HG02852 (cell line): ENCODE measurements at regions not wholly inside any gene's neighbourhood (a gene's known extent, or its start where the extent isn't known, plus 50 kb on each side); places are given as distances from the start of the nearest gene placed in this dataset.
"Not testable (repeated sequence)": the region's sequence is repeated elsewhere in the genome, so short reads cannot be mapped to it uniquely, and the experiment has no call there.

Source experiments
- ATAC-seq: cut with Tn5 transposase; IDR thresholded peaks from one replicate; pipeline ENCODE4 v1.9.1; 2021; ENCODE audit warnings: mild to moderate bottlenecking, moderate library complexity; ENCODE audit not compliant: unreplicated experiment

- ATAC-seq: peak; percentile 69
Measured at GRCh38 chr11:128172046-128172878, 415.1 kb downstream of the ETS1 start.

- ATAC-seq: no peak
Measured at GRCh38 chr11:128171506-128171905, 415.9 kb downstream of the ETS1 start.

GRCh38 chr11:128165572-128165971 lies 421.8 kb downstream of the ETS1 start:
- ATAC-seq: no peak

GRCh38 chr11:128164080-128164741 lies 423.1 kb downstream of the ETS1 start:
- ATAC-seq: no peak

- no peak for ATAC-seq
Measured at GRCh38 chr11:128161994-128162393, 425.4 kb downstream of the ETS1 start.

GRCh38 chr11:128161436-128161835 lies 425.9 kb downstream of the ETS1 start:
- no peak for ATAC-seq

GRCh38 chr11:128158860-128159259 lies 428.5 kb downstream of the ETS1 start:
- ATAC-seq: no peak

GRCh38 chr11:128157423-128158298 lies 429.7 kb downstream of the ETS1 start:
- peak; percentile 87 for ATAC-seq

- no peak for ATAC-seq
Measured at GRCh38 chr11:128156486-128156885, 430.9 kb downstream of the ETS1 start.

GRCh38 chr11:128155590-128155989 lies 431.8 kb downstream of the ETS1 start:
- ATAC-seq: no peak

GRCh38 chr11:128153697-128154048 lies 433.7 kb downstream of the ETS1 start:
- ATAC-seq: no peak

GRCh38 chr11:128152796-128153696 lies 434.3 kb downstream of the ETS1 start:
- no peak for ATAC-seq

- ATAC-seq: no peak
Measured at GRCh38 chr11:128151780-128152179, 435.6 kb downstream of the ETS1 start.

GRCh38 chr11:128151338-128151737 lies 436.0 kb downstream of the ETS1 start:
- no peak for ATAC-seq

- no peak for ATAC-seq
Measured at GRCh38 chr11:128148208-128148607, 439.1 kb downstream of the ETS1 start.

GRCh38 chr11:128146926-128147605 lies 440.3 kb downstream of the ETS1 start:
- no peak for ATAC-seq

- ATAC-seq: not testable (repeated sequence)
Measured at GRCh38 chr11:128140293-128140692, 447.1 kb downstream of the ETS1 start.

GRCh38 chr11:128135451-128135850 lies 451.9 kb downstream of the ETS1 start:
- no peak for ATAC-seq

- ATAC-seq: no peak
Measured at GRCh38 chr11:128133501-128133900, 453.9 kb downstream of the ETS1 start.

GRCh38 chr11:128130052-128130451 lies 457.3 kb downstream of the ETS1 start:
- no peak for ATAC-seq
